Naive thymus-derived CD4-positive, alpha-beta T cell (primary cell): ENCODE measurements at regions not wholly inside any gene's neighbourhood (a gene's known extent, or its start where the extent isn't known, plus 50 kb on each side); places are given as distances from the start of the nearest gene placed in this dataset.

Experiments used
- ATAC-seq: fragments of 150-1000 bp; cut with Tn5 transposase; 2 replicates; pipeline ENCODE4 v1.10.0; 2021; ENCODE audit warnings: mild to moderate bottlenecking, moderate library complexity
- CTCF ChIA-PET: fragments of 350-600 bp; sonication (Branson Sonifier 250); formaldehyde crosslinking; loops from one replicate; lab custom pipeline; 2021; ENCODE audit warnings: antibody characterized with exemption; lab: Charles Lee
- POLR2A ChIA-PET: fragments of 350-600 bp; sonication (Branson Sonifier 250); formaldehyde crosslinking; loops from one replicate; lab custom pipeline; 2021; ENCODE audit warnings: antibody characterized with exemption, inconsistent platforms; lab: Charles Lee
- DNase-seq, 9 donors: peaks; one replicate each; pipeline versions ENCODE4 v3.0.0 to v3.0.0-alpha.2; 2020 to 2022; ENCODE audit warnings: mixed read lengths in 1 of 9
- H3K27ac ChIP-seq: one replicate; pipeline ENCODE4 v1.7.0; 2013; ENCODE audit warnings: mild to moderate bottlenecking, low read depth, low read length, moderate library complexity
- H3K27me3 ChIP-seq, 2 donors: one replicate each; pipeline ENCODE4 v1.7.0; 2013; ENCODE audit warnings: low read length in 2 of 2, mild to moderate bottlenecking in 2 of 2, moderate library complexity in 2 of 2; ENCODE audit not compliant: control insufficient read depth in 2 of 2, insufficient read depth in 2 of 2
- H3K36me3 ChIP-seq, 3 experiments: 1 replicate in 2 of 3; 2 replicates in 1 of 3; pipeline ENCODE4 v1.7.0; 2013; ENCODE audit warnings: low read length in 3 of 3, mild to moderate bottlenecking in 3 of 3, moderate library complexity in 1 of 3; ENCODE audit not compliant: insufficient read depth in 3 of 3, control insufficient read depth in 2 of 3
- H3K4me1 ChIP-seq, 2 donors: one replicate each; pipeline ENCODE4 v1.7.0; 2013; ENCODE audit warnings: low read length in 2 of 2, mild to moderate bottlenecking in 2 of 2, moderate library complexity in 1 of 2; ENCODE audit not compliant: control insufficient read depth in 2 of 2, insufficient read depth in 2 of 2
- H3K4me3 ChIP-seq: 2 replicates; pipeline ENCODE4 v1.7.0; 2013; ENCODE audit warnings: mild to moderate bottlenecking, low read length
- H3K9me3 ChIP-seq, 3 experiments: 1 replicate in 2 of 3; 2 replicates in 1 of 3; pipeline ENCODE4 v1.7.0; 2013; ENCODE audit warnings: low read length in 3 of 3; ENCODE audit not compliant: control insufficient read depth in 2 of 3
- H3K27ac Mint-ChIP-seq, 9 donors: one replicate each; pipeline ENCODE4 v1.8.0; 2020 to 2022; ENCODE audit warnings: mixed read lengths in 9 of 9, mild to moderate bottlenecking in 8 of 9, moderate library complexity in 5 of 9, inconsistent platforms in 2 of 9
- H3K27me3 Mint-ChIP-seq, 5 donors: one replicate each; pipeline ENCODE4 v1.8.0; 2021 to 2022; ENCODE audit warnings: mixed read lengths in 5 of 5, mild to moderate bottlenecking in 1 of 5
- H3K36me3 Mint-ChIP-seq, 5 donors: one replicate each; pipeline ENCODE4 v1.8.0; 2020 to 2022; ENCODE audit warnings: mixed read lengths in 5 of 5, mild to moderate bottlenecking in 3 of 5, inconsistent platforms in 1 of 5
- H3K4me1 Mint-ChIP-seq, 7 donors: one replicate each; pipeline ENCODE4 v1.8.0; 2020 to 2022; ENCODE audit warnings: mixed read lengths in 7 of 7, mild to moderate bottlenecking in 3 of 7, inconsistent platforms in 1 of 7
- H3K4me3 Mint-ChIP-seq, 10 donors: one replicate each; pipeline ENCODE4 v1.8.0; 2020 to 2022; ENCODE audit warnings: mild to moderate bottlenecking in 10 of 10, mixed read lengths in 10 of 10, moderate library complexity in 6 of 10, inconsistent platforms in 2 of 10
- H3K9me3 Mint-ChIP-seq, 11 donors: one replicate each; pipeline ENCODE4 v1.8.0; 2020 to 2022; ENCODE audit warnings: mixed read lengths in 11 of 11, mild to moderate bottlenecking in 4 of 11, inconsistent platforms in 1 of 11, moderate library complexity in 1 of 11
- intact Hi-C, 2 donors: fragments of 100-400 bp; cut with micrococcal nuclease; formaldehyde crosslinking; loops; one replicate each; pipeline ENCODE4 v1.15.1; 2023

- peaks cover 0 to 10% (median 5%) of the 10 kb centered on the region in 7 donors for H3K4me1 Mint-ChIP-seq
- no peaks in the 10 kb centered on the region for H3K9me3 ChIP-seq
- H3K27me3 ChIP-seq = no peaks in the 10 kb centered on the region
- no peaks in the 10 kb centered on the region for H3K4me1 ChIP-seq
- ChIA-PET CTCF (interaction anchor here (0.6 kb wide), 1 partner anchor 162 kb away, joined by 4 read pairs; no protein-coding TSS in a partner anchor), POLR2A (no interaction called here)
- H3K27ac ChIP-seq = no peak overlapping the region
- H3K36me3 ChIP-seq = no peaks in the 10 kb centered on the region
- peaks cover 12 to 27% (median 17%) of the 10 kb centered on the region in 5 donors for H3K27me3 Mint-ChIP-seq
- peaks cover 0 to 1% (median 0%) of the 10 kb centered on the region in 11 donors for H3K9me3 Mint-ChIP-seq
- no peak overlapping the region for H3K27ac Mint-ChIP-seq
- no peak overlapping the region for H3K4me3 Mint-ChIP-seq
- intact Hi-C loops = no loop called here
- ATAC-seq (no peak), DNase-seq (no peak)
- no peaks in the 10 kb centered on the region for H3K36me3 Mint-ChIP-seq
- H3K4me3 ChIP-seq = no peak overlapping the region
Observed at GRCh38 chr6:3620389-3620788, 131.1 kb downstream of the PXDC1 start.

- no peaks in the 10 kb centered on the region for H3K36me3 Mint-ChIP-seq
- no peak overlapping the region for H3K4me3 ChIP-seq
- peaks cover 11 to 23% (median 17%) of the 10 kb centered on the region in 5 donors for H3K27me3 Mint-ChIP-seq
- H3K4me1 ChIP-seq = no peaks in the 10 kb centered on the region
- ChIA-PET POLR2A (no interaction called here), CTCF (interaction anchor here (0.6 kb wide), 1 partner anchor 162 kb away, joined by 4 read pairs; no protein-coding TSS in a partner anchor)
- H3K27me3 ChIP-seq = no peaks in the 10 kb centered on the region
- no peaks in the 10 kb centered on the region for H3K36me3 ChIP-seq
- no peaks in the 10 kb centered on the region for H3K9me3 ChIP-seq
- no peak overlapping the region for H3K27ac ChIP-seq
- H3K4me3 Mint-ChIP-seq = no peak overlapping the region
- peaks cover 0 to 10% (median 5%) of the 10 kb centered on the region in 7 donors for H3K4me1 Mint-ChIP-seq
- no peak overlapping the region for H3K27ac Mint-ChIP-seq
- DNase-seq (no peak), ATAC-seq (no peak)
- intact Hi-C loops = no loop called here
- H3K9me3 Mint-ChIP-seq = peaks cover 0 to 1% (median 0%) of the 10 kb centered on the region in 11 donors
Observed at GRCh38 chr6:3619800-3620199, 131.7 kb downstream of the PXDC1 start.

GRCh38 chr6:3619201-3619600 lies 132.3 kb downstream of the PXDC1 start:
- no peaks in the 10 kb centered on the region for H3K36me3 ChIP-seq
- no peaks in the 10 kb centered on the region for H3K9me3 ChIP-seq
- no peak overlapping the region for H3K27ac ChIP-seq
- ATAC-seq (no peak), DNase-seq (no peak)
- peaks cover 0 to 10% (median 5%) of the 10 kb centered on the region in 7 donors for H3K4me1 Mint-ChIP-seq
- no peak overlapping the region for H3K27ac Mint-ChIP-seq
- H3K4me3 ChIP-seq = no peak overlapping the region
- H3K4me3 Mint-ChIP-seq = no peak overlapping the region
- no peaks in the 10 kb centered on the region for H3K4me1 ChIP-seq
- ChIA-PET POLR2A (no interaction called here), CTCF (no interaction called here)
- H3K9me3 Mint-ChIP-seq = peaks cover 0 to 1% (median 0%) of the 10 kb centered on the region in 11 donors
- no peaks in the 10 kb centered on the region for H3K36me3 Mint-ChIP-seq
- H3K27me3 Mint-ChIP-seq = peaks cover 10 to 17% (median 14%) of the 10 kb centered on the region in 5 donors
- intact Hi-C loops = no loop called here
- no peaks in the 10 kb centered on the region for H3K27me3 ChIP-seq

GRCh38 chr6:3618642-3619041 lies 132.9 kb downstream of the PXDC1 start:
- ATAC-seq (no peak), DNase-seq (no peak)
- H3K36me3 Mint-ChIP-seq = no peaks in the 10 kb centered on the region
- no peak overlapping the region for H3K4me3 ChIP-seq
- H3K27me3 ChIP-seq = no peaks in the 10 kb centered on the region
- H3K9me3 ChIP-seq = no peaks in the 10 kb centered on the region
- no peaks in the 10 kb centered on the region for H3K4me1 ChIP-seq
- H3K36me3 ChIP-seq = no peaks in the 10 kb centered on the region
- H3K4me3 Mint-ChIP-seq = no peak overlapping the region
- intact Hi-C loops = no loop called here
- H3K4me1 Mint-ChIP-seq = peaks cover 0 to 4% (median 4%) of the 10 kb centered on the region in 7 donors
- H3K9me3 Mint-ChIP-seq = peaks cover 0 to 1% (median 0%) of the 10 kb centered on the region in 11 donors
- POLR2A ChIA-PET = no interaction called here
- H3K27me3 Mint-ChIP-seq = peaks cover 4 to 12% (median 9%) of the 10 kb centered on the region in 5 donors
- H3K27ac Mint-ChIP-seq = no peak overlapping the region
- no peak overlapping the region for H3K27ac ChIP-seq
- CTCF ChIA-PET = no interaction called here

GRCh38 chr6:3617681-3618311 lies 133.7 kb downstream of the PXDC1 start:
- H3K4me3 Mint-ChIP-seq = no peak overlapping the region
- H3K9me3 Mint-ChIP-seq = peaks cover 0 to 1% (median 0%) of the 10 kb centered on the region in 11 donors
- CTCF ChIA-PET = no interaction called here
- H3K27me3 Mint-ChIP-seq = peaks cover 4 to 6% (median 5%) of the 10 kb centered on the region in 5 donors
- DNase-seq (no peak), ATAC-seq (no peak)
- H3K27me3 ChIP-seq = no peaks in the 10 kb centered on the region
- no peaks in the 10 kb centered on the region for H3K4me1 ChIP-seq
- intact Hi-C loops = no loop called here
- POLR2A ChIA-PET = no interaction called here
- no peaks in the 10 kb centered on the region for H3K36me3 Mint-ChIP-seq
- no peak overlapping the region for H3K27ac Mint-ChIP-seq
- H3K4me3 ChIP-seq = no peak overlapping the region
- no peaks in the 10 kb centered on the region for H3K36me3 ChIP-seq
- no peak overlapping the region for H3K27ac ChIP-seq
- H3K4me1 Mint-ChIP-seq = no peaks in the 10 kb centered on the region
- no peaks in the 10 kb centered on the region for H3K9me3 ChIP-seq

GRCh38 chr6:3617192-3617631 lies 134.3 kb downstream of the PXDC1 start:
- H3K4me1 ChIP-seq = no peaks in the 10 kb centered on the region
- H3K27me3 Mint-ChIP-seq = peaks cover under 1 to 6% (median 1%) of the 10 kb centered on the region in 5 donors
- ChIA-PET CTCF (no interaction called here), POLR2A (no interaction called here)
- H3K9me3 ChIP-seq = no peaks in the 10 kb centered on the region
- no peak overlapping the region for H3K4me3 ChIP-seq
- no peak overlapping the region for H3K4me3 Mint-ChIP-seq
- H3K36me3 ChIP-seq = no peaks in the 10 kb centered on the region
- H3K27ac Mint-ChIP-seq = no peak overlapping the region
- H3K27ac ChIP-seq = no peak overlapping the region
- no peaks in the 10 kb centered on the region for H3K27me3 ChIP-seq
- no peaks in the 10 kb centered on the region for H3K36me3 Mint-ChIP-seq
- intact Hi-C loops = no loop called here
- ATAC-seq (no peak), DNase-seq (no peak)
- H3K9me3 Mint-ChIP-seq = peaks cover 0 to 1% (median 0%) of the 10 kb centered on the region in 11 donors
- no peaks in the 10 kb centered on the region for H3K4me1 Mint-ChIP-seq
